Astrocyte (in vitro differentiated cells and primary cell): ENCODE measurements at regions not wholly inside any gene's neighbourhood (a gene's known extent, or its start where the extent isn't known, plus 50 kb on each side); places are given as distances from the start of the nearest gene placed in this dataset.

Source experiments
- DNase-seq: peaks from one replicate; pipeline ENCODE4 v3.0.0-alpha.2; 2010; ENCODE audit warnings: low read depth
- FAIRE-seq: peaks from 2 replicates; lab custom pipeline; 2011; peaks lifted over from hg19 to GRCh38; lab: Jason Lieb, UNC
- H2AFZ ChIP-seq: 2 replicates; pipeline ENCODE4 v1.6.0; 2012; ENCODE audit warnings: low read depth, low read length, inconsistent platforms
- H3K27ac ChIP-seq: 2 replicates; pipeline ENCODE4 v1.5.1; 2011; ENCODE audit warnings: low read depth, low read length, inconsistent platforms
- H3K27me3 ChIP-seq: 2 replicates; pipeline ENCODE4 v1.6.0; 2011; ENCODE audit warnings: low read length, inconsistent platforms; ENCODE audit not compliant: insufficient read depth
- H3K36me3 ChIP-seq: 2 replicates; pipeline ENCODE4 v1.5.1; 2011; ENCODE audit warnings: low read length, inconsistent platforms; ENCODE audit not compliant: insufficient read depth
- H3K4me1 ChIP-seq: 2 replicates; pipeline ENCODE4 v1.5.1; 2011; ENCODE audit warnings: low read length, inconsistent platforms; ENCODE audit not compliant: insufficient read depth
- H3K4me2 ChIP-seq: 2 replicates; pipeline ENCODE4 v1.6.0; 2012; ENCODE audit warnings: low read length, inconsistent platforms
- H3K4me3 ChIP-seq: 2 replicates; pipeline ENCODE4 v1.5.1; 2011; ENCODE audit warnings: low read depth, mild to moderate bottlenecking, low read length, inconsistent platforms; ENCODE audit not compliant: insufficient read depth
- H3K79me2 ChIP-seq: 2 replicates; pipeline ENCODE4 v1.6.0; 2012; ENCODE audit warnings: mild to moderate bottlenecking, low read length, inconsistent platforms; ENCODE audit not compliant: insufficient read depth
- H3K9ac ChIP-seq: 2 replicates; pipeline ENCODE4 v1.6.0; 2012; ENCODE audit warnings: mild to moderate bottlenecking, low read length, inconsistent platforms
- H3K9me3 ChIP-seq: 2 replicates; pipeline ENCODE4 v1.5.1; 2012; ENCODE audit warnings: low read depth, mild to moderate bottlenecking, low read length, inconsistent platforms; ENCODE audit not compliant: insufficient read depth
- H4K20me1 ChIP-seq: 2 replicates; pipeline ENCODE4 v1.6.0; 2012; ENCODE audit warnings: low read length, inconsistent platforms; ENCODE audit not compliant: insufficient read depth
- H3K27ac Mint-ChIP-seq: one replicate; pipeline ENCODE4 v1.8.0; 2021; ENCODE audit warnings: mild to moderate bottlenecking, mixed read lengths; ENCODE audit not compliant: unreplicated experiment
- H3K27me3 Mint-ChIP-seq: one replicate; pipeline ENCODE4 v1.8.0; 2021; ENCODE audit warnings: low read depth, mixed read lengths; ENCODE audit not compliant: unreplicated experiment
- H3K36me3 Mint-ChIP-seq: one replicate; pipeline ENCODE4 v1.8.0; 2021; ENCODE audit warnings: low read depth, mixed read lengths; ENCODE audit not compliant: unreplicated experiment
- H3K4me1 Mint-ChIP-seq: one replicate; pipeline ENCODE4 v1.8.0; 2021; ENCODE audit warnings: low read depth, mixed read lengths; ENCODE audit not compliant: unreplicated experiment
- H3K4me3 Mint-ChIP-seq: one replicate; pipeline ENCODE4 v1.8.0; 2021; ENCODE audit warnings: mild to moderate bottlenecking, moderate library complexity, mixed read lengths; ENCODE audit not compliant: unreplicated experiment
- H3K9me3 Mint-ChIP-seq: one replicate; pipeline ENCODE4 v1.8.0; 2021; ENCODE audit warnings: mild to moderate bottlenecking, mixed read lengths; ENCODE audit not compliant: unreplicated experiment
- CTCF ChIP-seq: IDR thresholded peaks from 2 replicates; pipeline ENCODE4 v1.5.1; 2011; ENCODE audit warnings: low read depth, mild to moderate bottlenecking, inconsistent platforms, low read length, moderate library complexity; ENCODE audit not compliant: insufficient read depth
- EZH2 ChIP-seq: IDR thresholded peaks from 2 replicates; pipeline ENCODE4 v1.6.1; 2012; ENCODE audit warnings: mild to moderate bottlenecking, low read length, inconsistent platforms; ENCODE audit not compliant: insufficient read depth

- Histone ChIP-seq H3K4me3 (no peak overlapping the region), H3K27ac (no peak overlapping the region), H4K20me1 (no peaks in the 10 kb centered on the region), H3K36me3 (no peaks in the 10 kb centered on the region), H3K79me2 (no peaks in the 10 kb centered on the region), H3K4me2 (no peak overlapping the region), H3K4me1 (no peaks in the 10 kb centered on the region), H3K9ac (no peak overlapping the region), H3K27me3 (no peaks in the 10 kb centered on the region), H3K9me3 (peaks cover 4% of the 10 kb centered on the region), H2AFZ (no peak overlapping the region)
- Mint-ChIP-seq H3K27ac (no peak overlapping the region), H3K27me3 (no peaks in the 10 kb centered on the region), H3K36me3 (no peaks in the 10 kb centered on the region), H3K4me3 (no peak overlapping the region), H3K9me3 (no peaks in the 10 kb centered on the region), H3K4me1 (no peaks in the 10 kb centered on the region)
- no peak for FAIRE-seq
- no peak for DNase-seq
- no peak for TF ChIP-seq EZH2
- TF ChIP-seq CTCF, result no peak
These were observed 572.8 kb upstream of the USP15 start for GRCh38 chr12:61687407-61687806.

GRCh38 chr12:61694214-61694613, 566.0 kb upstream of the USP15 start:
- Histone ChIP-seq H3K27me3 (no peaks in the 10 kb centered on the region), H3K79me2 (no peaks in the 10 kb centered on the region), H3K4me1 (no peaks in the 10 kb centered on the region), H3K4me2 (no peak overlapping the region), H3K9me3 (peaks cover 5% of the 10 kb centered on the region), H3K36me3 (no peaks in the 10 kb centered on the region), H2AFZ (no peak overlapping the region), H3K9ac (no peak overlapping the region), H3K27ac (no peak overlapping the region), H3K4me3 (no peak overlapping the region), H4K20me1 (no peaks in the 10 kb centered on the region)
- Mint-ChIP-seq H3K9me3 (peaks cover 15% of the 10 kb centered on the region), H3K36me3 (peaks cover 5% of the 10 kb centered on the region), H3K27ac (no peak overlapping the region), H3K4me3 (no peak overlapping the region), H3K27me3 (no peaks in the 10 kb centered on the region), H3K4me1 (no peaks in the 10 kb centered on the region)
- TF ChIP-seq CTCF (no peak), EZH2 (no peak)
- DNase-seq, result no peak
- no peak for FAIRE-seq

- H2AFZ ChIP-seq, result no peak overlapping the region
- no peaks in the 10 kb centered on the region for H3K36me3 ChIP-seq
- no peaks in the 10 kb centered on the region for H3K27me3 ChIP-seq
- H3K79me2 ChIP-seq, result no peaks in the 10 kb centered on the region
- no peak overlapping the region for H3K9ac ChIP-seq
- no peaks in the 10 kb centered on the region for H3K4me1 ChIP-seq
- no peak for TF ChIP-seq CTCF
- TF ChIP-seq EZH2, result no peak
- peaks cover 2% of the 10 kb centered on the region for H3K9me3 ChIP-seq
- Mint-ChIP-seq H3K27ac (no peak overlapping the region), H3K27me3 (no peaks in the 10 kb centered on the region), H3K36me3 (no peaks in the 10 kb centered on the region), H3K9me3 (peaks cover 5% of the 10 kb centered on the region), H3K4me1 (peaks cover 18% of the 10 kb centered on the region), H3K4me3 (no peak overlapping the region)
- no peak overlapping the region for H3K4me3 ChIP-seq
- H3K27ac ChIP-seq, result no peak overlapping the region
- no peaks in the 10 kb centered on the region for H4K20me1 ChIP-seq
- no peak overlapping the region for H3K4me2 ChIP-seq
- DNase-seq (no peak), FAIRE-seq (no peak)
These were observed 558.7 kb upstream of the USP15 start for GRCh38 chr12:61701471-61701870.
